MM.1S (cell line): ENCODE measurements at regions not wholly inside any gene's neighbourhood (a gene's known extent, or its start where the extent isn't known, plus 50 kb on each side); places are given as distances from the start of the nearest gene placed in this dataset.

ENCODE experiments used
- DNase-seq: peaks from one replicate; pipeline ENCODE4 v3.0.0-alpha.2; 2015
- H2AFZ ChIP-seq: fragments of 300-600 bp; sonication (generic); 2 replicates; pipeline ENCODE4 v1.6.0; 2016; ENCODE audit warnings: antibody characterized with exemption, low read length
- H3F3A ChIP-seq: fragments of 300-600 bp; sonication (generic); 2 replicates; pipeline ENCODE4 v1.6.1; 2016; ENCODE audit warnings: mild to moderate bottlenecking, antibody characterized with exemption, low read length, moderate library complexity, mixed read lengths; ENCODE audit not compliant: insufficient read depth
- H3K27ac ChIP-seq: fragments of 300-600 bp; sonication (generic); 2 replicates; pipeline ENCODE4 v1.5.1; 2016; ENCODE audit warnings: mild to moderate bottlenecking, low read length
- H3K27me3 ChIP-seq: fragments of 300-600 bp; sonication (generic); replicated peaks from 2 replicates; pipeline ENCODE4 v1.6.0; 2016; ENCODE audit warnings: low read length; ENCODE audit not compliant: insufficient read depth
- H3K36me3 ChIP-seq: fragments of 300-600 bp; sonication (generic); replicated peaks from 2 replicates; pipeline ENCODE4 v1.6.1; 2016; ENCODE audit warnings: mild to moderate bottlenecking, low read length, mixed read lengths; ENCODE audit not compliant: insufficient read depth
- H3K4me1 ChIP-seq: fragments of 300-600 bp; sonication (generic); 2 replicates; pipeline ENCODE4 v1.6.1; 2016; ENCODE audit warnings: low read length, mixed read lengths
- H3K4me2 ChIP-seq: fragments of 300-600 bp; sonication (generic); 2 replicates; pipeline ENCODE4 v1.6.0; 2016; ENCODE audit warnings: low read depth, low read length
- H3K4me3 ChIP-seq: fragments of 300-600 bp; sonication (generic); 2 replicates; pipeline ENCODE4 v1.5.1; 2016; ENCODE audit warnings: low read length, mixed read lengths
- H3K79me2 ChIP-seq: fragments of 300-600 bp; sonication (generic); 2 replicates; pipeline ENCODE4 v1.6.1; 2016; ENCODE audit warnings: mixed run types, low read length, mixed read lengths
- H3K9ac ChIP-seq: fragments of 300-600 bp; sonication (generic); 2 replicates; pipeline ENCODE4 v1.6.1; 2016; ENCODE audit warnings: low read length, mixed read lengths
- H3K9me2 ChIP-seq: fragments of 300-600 bp; sonication (generic); replicated peaks from 2 replicates; pipeline ENCODE4 v1.6.1; 2016; ENCODE audit warnings: mild to moderate bottlenecking, low read length, mixed read lengths; ENCODE audit not compliant: insufficient read depth
- H3K9me3 ChIP-seq: fragments of 300-600 bp; sonication (generic); replicated peaks from 2 replicates; pipeline ENCODE4 v1.6.1; 2016; ENCODE audit warnings: mild to moderate bottlenecking, low read length, mixed read lengths; ENCODE audit not compliant: insufficient read depth
- H4K20me1 ChIP-seq: fragments of 300-600 bp; sonication (generic); 2 replicates; pipeline ENCODE4 v1.6.1; 2016; ENCODE audit warnings: mild to moderate bottlenecking, low read length, moderate library complexity, mixed read lengths; ENCODE audit not compliant: insufficient read depth
- CTCF ChIP-seq: fragments of 300-600 bp; sonication (generic); IDR thresholded peaks from 2 replicates; pipeline ENCODE4 v1.5.1; 2016; ENCODE audit warnings: antibody characterized with exemption, low read length, mixed read lengths
- EZH2 ChIP-seq: fragments of 300-600 bp; sonication (generic); optimal IDR thresholded peaks from 2 replicates; pipeline ENCODE3; 2017; ENCODE audit warnings: low read depth, mild to moderate bottlenecking, antibody characterized with exemption, low read length, mixed read lengths
- EZH2phosphoT487 ChIP-seq: fragments of 300-600 bp; sonication (generic); IDR thresholded peaks from 2 replicates; pipeline ENCODE4 v1.6.1; 2018; ENCODE audit warnings: antibody characterized with exemption, low read length

GRCh38 chr7:25059576-25059975 lies 65.5 kb downstream of the CYCS start:
- no peak overlapping the region for H3K9ac ChIP-seq
- H3K27ac ChIP-seq, result no peak overlapping the region
- H4K20me1 ChIP-seq, result no peaks in the 10 kb centered on the region
- H3K4me3 ChIP-seq, result no peak overlapping the region
- no peaks in the 10 kb centered on the region for H3K9me2 ChIP-seq
- TF ChIP-seq CTCF, result no peak
- TF ChIP-seq EZH2phosphoT487, result no peak
- no peak for TF ChIP-seq EZH2
- no peak for DNase-seq
- H3K4me2 ChIP-seq, result no peak overlapping the region
- no peaks in the 10 kb centered on the region for H3K79me2 ChIP-seq
- no peaks in the 10 kb centered on the region for H3F3A ChIP-seq
- no peak overlapping the region for H2AFZ ChIP-seq
- no peaks in the 10 kb centered on the region for H3K36me3 ChIP-seq
- no peaks in the 10 kb centered on the region for H3K27me3 ChIP-seq
- H3K4me1 ChIP-seq, result no peaks in the 10 kb centered on the region
- H3K9me3 ChIP-seq, result no peaks in the 10 kb centered on the region

- H4K20me1 ChIP-seq, result no peaks in the 10 kb centered on the region
- H3K4me3 ChIP-seq, result no peak overlapping the region
- no peaks in the 10 kb centered on the region for H3K9me3 ChIP-seq
- H3K27ac ChIP-seq, result no peak overlapping the region
- no peaks in the 10 kb centered on the region for H3K27me3 ChIP-seq
- H3K9ac ChIP-seq, result no peak overlapping the region
- TF ChIP-seq EZH2phosphoT487 (no peak), CTCF (no peak), EZH2 (no peak)
- H3K4me1 ChIP-seq, result no peaks in the 10 kb centered on the region
- H3K9me2 ChIP-seq, result no peaks in the 10 kb centered on the region
- H3K36me3 ChIP-seq, result no peaks in the 10 kb centered on the region
- H2AFZ ChIP-seq, result no peak overlapping the region
- no peak overlapping the region for H3K4me2 ChIP-seq
- H3F3A ChIP-seq, result no peaks in the 10 kb centered on the region
- no peak for DNase-seq
- no peaks in the 10 kb centered on the region for H3K79me2 ChIP-seq
Measured at GRCh38 chr7:25056368-25056767, 68.7 kb downstream of the CYCS start.

GRCh38 chr7:25055520-25056220 lies 69.4 kb downstream of the CYCS start:
- H3F3A ChIP-seq, result no peaks in the 10 kb centered on the region
- TF ChIP-seq EZH2phosphoT487 (no peak), CTCF (no peak), EZH2 (no peak)

More at GRCh38 chr7:25055520-25056220, 69.4 kb downstream of the CYCS start:
- Histone ChIP-seq H3K27me3 (no peaks in the 10 kb centered on the region), H3K36me3 (no peaks in the 10 kb centered on the region), H3K4me2 (no peak overlapping the region), H3K27ac (no peak overlapping the region), H3K9me2 (no peaks in the 10 kb centered on the region), H3K9me3 (no peaks in the 10 kb centered on the region), H3K9ac (no peak overlapping the region), H2AFZ (no peak overlapping the region), H3K4me1 (no peaks in the 10 kb centered on the region), H4K20me1 (no peaks in the 10 kb centered on the region), H3K4me3 (no peak overlapping the region), H3K79me2 (no peaks in the 10 kb centered on the region)
- DNase-seq, result no peak
